HepG2 (cell line): ENCODE measurements at regions not wholly inside any gene's neighbourhood (a gene's known extent, or its start where the extent isn't known, plus 50 kb on each side); places are given as distances from the start of the nearest gene placed in this dataset.
A peak's percentile ranks its signal among the peaks of the same experiment; 100 is the strongest.

Source experiments
- ATAC-seq: fragments of 200-7000 bp; cut with Tn5 transposase; 3 replicates; pipeline ENCODE4 v1.9.1; 2020; ENCODE audit warnings: mild to moderate bottlenecking, moderate library complexity
- BruUV-seq: library from RNA; stranded (reverse); fragments of 400-500 nt; replicated peaks from 2 replicates; lab custom pipeline; 2021; lab: Mats Ljungman, UMichigan
- CTCF ChIA-PET: fragments of 300-600 bp; formaldehyde crosslinking; extraction: SDS; loops from one replicate; lab custom pipeline; 2021; ENCODE audit warnings: low total read pairs, inconsistent platforms, low intra/inter-chr PET ratio; lab: Yijun Ruan, JAX
- POLR2A ChIA-PET: fragments of 350-600 bp; sonication (Branson Sonifier 250); formaldehyde crosslinking; loops from one replicate; lab custom pipeline; 2020; ENCODE audit warnings: antibody characterized with exemption, inconsistent platforms; lab: Yijun Ruan, JAX
- DNase-seq: peaks from one replicate; pipeline ENCODE4 v3.0.0-alpha.2; 2015; ENCODE audit warnings: low spot score
- FAIRE-seq: peaks from 3 replicates; lab custom pipeline; 2011; peaks lifted over from hg19 to GRCh38; lab: Jason Lieb, UNC
- H2AFZ ChIP-seq: one replicate; pipeline ENCODE4 v1.6.1; 2011; ENCODE audit warnings: low read length, inconsistent platforms
- H3K27ac ChIP-seq: fragments of 300-600 bp; 3 replicates; pipeline ENCODE4 v1.8.0; 2011; ENCODE audit warnings: mixed run types, mild to moderate bottlenecking, mixed read lengths, low read length, inconsistent platforms; ENCODE audit not compliant: insufficient read depth; ENCODE audit errors: extremely low read length
- H3K27me3 ChIP-seq, 2 experiments: fragments of 200-600 bp in 1 of 2; 2 replicates in 1 of 2; 3 replicates in 1 of 2; pipeline versions ENCODE4 v1.6.0 to v1.8.0; 2011; ENCODE audit warnings: low read length in 2 of 2, mild to moderate bottlenecking in 2 of 2, moderate library complexity in 2 of 2, inconsistent platforms in 1 of 2; ENCODE audit not compliant: insufficient read depth in 2 of 2, control insufficient read depth in 1 of 2
- H3K36me3 ChIP-seq, 2 experiments: fragments of 200-600 bp in 1 of 2; replicated peaks in 1 of 2; 2 replicates in 1 of 2; 3 replicates in 1 of 2; pipeline versions ENCODE4 v1.5.1 to v1.8.0; 2011; ENCODE audit warnings: low read length in 2 of 2, inconsistent platforms in 1 of 2; ENCODE audit not compliant: insufficient read depth in 2 of 2, control insufficient read depth in 1 of 2
- H3K4me1 ChIP-seq: 2 replicates; pipeline ENCODE4 v1.5.1; 2012; ENCODE audit warnings: low read length, inconsistent platforms; ENCODE audit not compliant: insufficient read depth
- H3K4me2 ChIP-seq: 2 replicates; pipeline ENCODE4 v1.6.0; 2011; ENCODE audit warnings: low read depth, low read length, inconsistent platforms
- H3K4me3 ChIP-seq, 3 experiments: fragments of 200-600 bp in 1 of 3; sonication (generic), shearing (Covaris generic) in 1 of 3; replicated peaks in 1 of 3; 2 replicates each; pipeline ENCODE4 v1.5.1; 2011 to 2016; ENCODE audit warnings: low read length in 3 of 3, inconsistent platforms in 2 of 3, low read depth in 2 of 3, mild to moderate bottlenecking in 2 of 3, control low read depth in 1 of 3, mixed read lengths in 1 of 3; ENCODE audit not compliant: insufficient read depth in 1 of 3
- H3K79me2 ChIP-seq: one replicate; pipeline ENCODE4 v1.6.1; 2011; ENCODE audit warnings: low read length, inconsistent platforms; ENCODE audit not compliant: insufficient read depth
- H3K9ac ChIP-seq: 2 replicates; pipeline ENCODE4 v1.6.0; 2011; ENCODE audit warnings: mild to moderate bottlenecking, low read depth, low read length, inconsistent platforms; ENCODE audit not compliant: insufficient read depth
- H3K9me3 ChIP-seq: 2 replicates; pipeline ENCODE4 v1.5.1; 2012; ENCODE audit warnings: mild to moderate bottlenecking, low read length
- H4K20me1 ChIP-seq: 2 replicates; pipeline ENCODE4 v1.6.0; 2011; ENCODE audit warnings: inconsistent platforms, mild to moderate bottlenecking, low read length, moderate library complexity; ENCODE audit not compliant: insufficient read depth
- GATAD1 ChIP-seq: IDR thresholded peaks from 2 replicates; pipeline ENCODE4 v1.6.1; 2016; ENCODE audit warnings: missing genetic modification reagents, missing compliant biosample characterization
- HNF4G ChIP-seq, 2 experiments: sonication (generic) in 1 of 2; formaldehyde crosslinking in 1 of 2; IDR thresholded peaks; 2 replicates each; pipeline versions ENCODE4 v1.4.0 to v1.6.1; 2011 to 2020; ENCODE audit warnings: borderline replicate concordance in 2 of 2, low read depth in 2 of 2, mild to moderate bottlenecking in 2 of 2, low read length in 1 of 2, missing genetic modification reagents in 1 of 2, moderate library complexity in 1 of 2
- KLF16 ChIP-seq, 2 experiments: sonication (generic) in 1 of 2; formaldehyde crosslinking in 1 of 2; IDR thresholded peaks; 2 replicates each; pipeline versions ENCODE4 v1.6.1 to v1.8.0; 2016 to 2023; ENCODE audit warnings: missing genetic modification reagents in 2 of 2, missing compliant biosample characterization in 1 of 2
- MAFF ChIP-seq: IDR thresholded peaks from 2 replicates; pipeline ENCODE4 v1.6.1; 2011; ENCODE audit warnings: low read depth, low read length, improper control_type of control experiment
- REXO4 ChIP-seq: sonication (generic); formaldehyde crosslinking; IDR thresholded peaks from 2 replicates; pipeline ENCODE4 v1.8.0; 2022; ENCODE audit warnings: missing genetic modification reagents, mild to moderate bottlenecking, borderline replicate concordance
- SMYD3 ChIP-seq: sonication (generic); formaldehyde crosslinking; IDR thresholded peaks from 2 replicates; pipeline ENCODE4 v1.8.1; 2023; ENCODE audit warnings: mild to moderate bottlenecking, missing genetic modification reagents
- TEAD3 ChIP-seq: optimal IDR thresholded peaks from 2 replicates; pipeline ENCODE3; 2016; ENCODE audit warnings: borderline replicate concordance
- ZFP37 ChIP-seq: sonication (generic); formaldehyde crosslinking; IDR thresholded peaks from 2 replicates; pipeline ENCODE4 v1.4.0; 2020; ENCODE audit warnings: missing genetic modification reagents, borderline replicate concordance
- ZNF251 ChIP-seq: sonication (generic); formaldehyde crosslinking; IDR thresholded peaks from 2 replicates; pipeline ENCODE4 v1.9.0; 2021; ENCODE audit warnings: mild to moderate bottlenecking, missing genetic modification reagents
- ZNF558 ChIP-seq: sonication (generic); formaldehyde crosslinking; IDR thresholded peaks from 2 replicates; pipeline ENCODE4 v1.9.0; 2022; ENCODE audit warnings: mild to moderate bottlenecking, missing genetic modification reagents, borderline replicate concordance
- ZNF616 ChIP-seq: sonication (generic); formaldehyde crosslinking; IDR thresholded peaks from 2 replicates; pipeline ENCODE4 v1.5.0; 2020; ENCODE audit warnings: low read depth, mild to moderate bottlenecking, missing genetic modification reagents
- WGBS: methylation state at CpG from one replicate; pipeline ENCODE4 v1.1.6; 2017; ENCODE audit warnings: low lambda C conversion rate; 5-methylcytosine and 5-hydroxymethylcytosine counted together
- in situ Hi-C: cut with HindIII; loops from 2 replicates; pipeline ENCODE4 v1.10.0; 2017; ENCODE audit warnings: low pct_unique_long_range_greater_than_20kb; ENCODE audit not compliant: extremely low pct_ligation_motif_present
- intact Hi-C: fragments of 100-400 bp; cut with micrococcal nuclease; formaldehyde crosslinking; loops from one replicate; pipeline ENCODE4 v1.10.0; 2022; ENCODE audit not compliant: unreplicated experiment
- TF ChIP-seq, protein P1 (sequence below): sonication (generic); formaldehyde crosslinking; IDR thresholded peaks from 2 replicates; pipeline ENCODE4 v1.5.0; 2020; ENCODE audit warnings: mild to moderate bottlenecking, missing genetic modification reagents
- TF ChIP-seq, protein P2 (sequence below), 2 experiments: sonication (generic) in 1 of 2; formaldehyde crosslinking in 1 of 2; IDR thresholded peaks; 2 replicates each; pipeline versions ENCODE4 v1.5.1 to v1.6.1; 2011 to 2020; ENCODE audit warnings: borderline replicate concordance in 1 of 2, low read depth in 1 of 2, low read length in 1 of 2, mild to moderate bottlenecking in 1 of 2, missing genetic modification reagents in 1 of 2, moderate library complexity in 1 of 2

DNA sequence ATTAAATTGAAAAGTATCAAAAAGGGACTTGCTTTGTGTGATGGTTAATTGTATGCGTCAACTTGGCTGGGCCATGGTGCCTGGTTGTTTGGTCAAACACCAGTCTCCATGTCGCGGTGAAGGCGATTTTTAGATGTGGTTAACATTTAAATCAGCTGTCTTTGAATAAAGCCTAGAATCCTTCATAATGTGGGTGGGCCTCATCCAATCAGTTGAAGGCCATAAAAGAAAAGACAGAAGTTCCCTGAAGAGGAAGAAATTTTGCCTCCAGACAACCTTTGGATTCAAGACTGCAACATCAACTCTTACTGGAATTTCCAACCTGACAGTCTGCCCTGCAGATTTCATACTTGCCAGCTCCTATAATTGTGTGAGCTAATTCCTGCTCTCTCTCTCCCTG lies 160.5 kb downstream of the SH3BP4 start:
- no TSS peak for BruUV-seq
- ATAC-seq (no peak), DNase-seq (no peak), FAIRE-seq (no peak)
- H3K9ac ChIP-seq, result no peak overlapping the region
- in situ Hi-C loops, result loop anchor here (10.0 to 25.0 kb wide), 3 partner anchors 828 to 1125 kb away; no protein-coding TSS in a partner anchor
- intact Hi-C loops, result no loop called here
- H3K27ac ChIP-seq, result no peak overlapping the region
- CTCF ChIA-PET, result no interaction called here
- no peaks in the 10 kb centered on the region for H3K79me2 ChIP-seq
- no peak for TF ChIP-seq ZNF558 (CRISPR knock-in tag)
- no peak for TF ChIP-seq GATAD1 (CRISPR knock-in tag)
- TF ChIP-seq SMYD3, result no peak
- TF ChIP-seq HNF4G (IDR thresholded peaks at IDR 0.05; ENCODE audit: borderline replicate concordance, low read depth, low read length), result peak; percentile 16; the same call in 1 of the 2 replicates
- TF ChIP-seq HNF4G (CRISPR knock-in tag; IDR thresholded peaks at IDR 0.05; ENCODE audit: borderline replicate concordance, low read depth), result no peak
- WGBS, result 76% methylated on average over 4 of the region's 4 CpGs
- H3K9me3 ChIP-seq, result no peaks in the 10 kb centered on the region
- H3K4me2 ChIP-seq, result no peak overlapping the region
- H4K20me1 ChIP-seq, result no peaks in the 10 kb centered on the region
- H3K36me3 ChIP-seq, result no peaks in the 10 kb centered on the region
- peaks cover 7% of the 10 kb centered on the region for H3K4me1 ChIP-seq
- H2AFZ ChIP-seq, result no peak overlapping the region
- POLR2A ChIA-PET, result no interaction called here
- no peak overlapping the region for H3K4me3 ChIP-seq
- peaks cover 0 to 15% of the 10 kb centered on the region in 2 experiments; a peak in 2 of 5 replicates for H3K27me3 ChIP-seq

DNA sequence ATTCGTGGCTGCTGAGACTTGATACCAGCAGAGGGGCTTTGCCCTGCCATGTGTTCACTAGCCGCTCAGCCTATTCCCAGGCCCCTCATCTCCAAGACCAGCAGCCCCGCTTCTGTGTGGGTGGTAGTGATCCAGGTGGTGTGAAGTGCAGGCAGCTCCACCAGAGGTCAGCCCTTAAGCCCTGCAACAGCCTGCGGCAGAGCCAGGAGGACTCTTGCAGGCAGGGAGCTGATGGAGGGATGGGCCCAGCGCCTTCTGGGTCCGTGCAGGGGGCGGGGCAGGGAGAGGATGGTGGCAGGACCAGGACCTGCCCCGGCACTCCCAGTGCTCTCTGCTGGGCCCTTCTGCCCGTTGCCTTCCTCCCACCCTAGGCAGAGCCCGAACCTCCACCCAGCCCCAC lies 162.0 kb downstream of the SH3BP4 start:
- no peak for FAIRE-seq
- POLR2A ChIA-PET, result no interaction called here
- intact Hi-C loops (no loop called here), in situ Hi-C loops (loop anchor here (10.0 to 25.0 kb wide), 3 partner anchors 829 to 1127 kb away; no protein-coding TSS in a partner anchor)
- Histone ChIP-seq H2AFZ (no peak overlapping the region), H3K4me3 (no peak overlapping the region), H3K4me2 (no peak overlapping the region), H3K9me3 (no peaks in the 10 kb centered on the region), H3K27me3 (peaks cover 0 to 15% of the 10 kb centered on the region in 2 experiments; a peak in 2 of 5 replicates), H4K20me1 (no peaks in the 10 kb centered on the region), H3K79me2 (no peaks in the 10 kb centered on the region), H3K4me1 (no peaks in the 10 kb centered on the region), H3K9ac (no peak overlapping the region), H3K36me3 (no peaks in the 10 kb centered on the region), H3K27ac (no peak overlapping the region)
- no TSS peak for BruUV-seq
- CTCF ChIA-PET, result no interaction called here
- WGBS, result 50% methylated on average over 5 of the region's 10 CpGs
- DNase-seq, result no peak
- ATAC-seq, result peak; percentile 86
- TF ChIP-seq KLF16 (CRISPR knock-in tag; IDR thresholded peaks at IDR 0.05), result no peak
- TF ChIP-seq ZNF251 (CRISPR knock-in tag), result no peak
- TF ChIP-seq ZFP37 (CRISPR knock-in tag), result no peak
- TF ChIP-seq MAFF, result no peak
- no peak for TF ChIP-seq TEAD3 (CRISPR knock-in tag)
- TF ChIP-seq, protein P1, sequence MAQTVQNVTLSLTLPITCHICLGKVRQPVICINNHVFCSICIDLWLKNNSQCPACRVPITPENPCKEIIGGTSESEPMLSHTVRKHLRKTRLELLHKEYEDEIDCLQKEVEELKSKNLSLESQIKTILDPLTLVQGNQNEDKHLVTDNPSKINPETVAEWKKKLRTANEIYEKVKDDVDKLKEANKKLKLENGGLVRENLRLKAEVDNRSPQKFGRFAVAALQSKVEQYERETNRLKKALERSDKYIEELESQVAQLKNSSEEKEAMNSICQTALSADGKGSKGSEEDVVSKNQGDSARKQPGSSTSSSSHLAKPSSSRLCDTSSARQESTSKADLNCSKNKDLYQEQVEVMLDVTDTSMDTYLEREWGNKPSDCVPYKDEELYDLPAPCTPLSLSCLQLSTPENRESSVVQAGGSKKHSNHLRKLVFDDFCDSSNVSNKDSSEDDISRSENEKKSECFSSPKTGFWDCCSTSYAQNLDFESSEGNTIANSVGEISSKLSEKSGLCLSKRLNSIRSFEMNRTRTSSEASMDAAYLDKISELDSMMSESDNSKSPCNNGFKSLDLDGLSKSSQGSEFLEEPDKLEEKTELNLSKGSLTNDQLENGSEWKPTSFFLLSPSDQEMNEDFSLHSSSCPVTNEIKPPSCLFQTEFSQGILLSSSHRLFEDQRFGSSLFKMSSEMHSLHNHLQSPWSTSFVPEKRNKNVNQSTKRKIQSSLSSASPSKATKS (CRISPR knock-in tag), result no peak
- TF ChIP-seq ZNF616 (CRISPR knock-in tag), result no peak
- TF ChIP-seq, protein P2, sequence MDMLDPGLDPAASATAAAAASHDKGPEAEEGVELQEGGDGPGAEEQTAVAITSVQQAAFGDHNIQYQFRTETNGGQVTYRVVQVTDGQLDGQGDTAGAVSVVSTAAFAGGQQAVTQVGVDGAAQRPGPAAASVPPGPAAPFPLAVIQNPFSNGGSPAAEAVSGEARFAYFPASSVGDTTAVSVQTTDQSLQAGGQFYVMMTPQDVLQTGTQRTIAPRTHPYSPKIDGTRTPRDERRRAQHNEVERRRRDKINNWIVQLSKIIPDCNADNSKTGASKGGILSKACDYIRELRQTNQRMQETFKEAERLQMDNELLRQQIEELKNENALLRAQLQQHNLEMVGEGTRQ (IDR thresholded peaks at IDR 0.05; ENCODE audit: low read depth, low read length), result no peak
- TF ChIP-seq, protein P2 (CRISPR knock-in tag; IDR thresholded peaks at IDR 0.05; ENCODE audit: borderline replicate concordance), result no peak
- 0 out of 2 replicates have a peak, but pooled peaks have one; percentile 49 for TF ChIP-seq REXO4 (CRISPR knock-in tag)
